ENCODE measurements at regions not wholly inside any gene's neighbourhood (a gene's known extent, or its start where the extent isn't known, plus 50 kb on each side); places are given as distances from the start of the nearest gene placed in this dataset.

DNA sequence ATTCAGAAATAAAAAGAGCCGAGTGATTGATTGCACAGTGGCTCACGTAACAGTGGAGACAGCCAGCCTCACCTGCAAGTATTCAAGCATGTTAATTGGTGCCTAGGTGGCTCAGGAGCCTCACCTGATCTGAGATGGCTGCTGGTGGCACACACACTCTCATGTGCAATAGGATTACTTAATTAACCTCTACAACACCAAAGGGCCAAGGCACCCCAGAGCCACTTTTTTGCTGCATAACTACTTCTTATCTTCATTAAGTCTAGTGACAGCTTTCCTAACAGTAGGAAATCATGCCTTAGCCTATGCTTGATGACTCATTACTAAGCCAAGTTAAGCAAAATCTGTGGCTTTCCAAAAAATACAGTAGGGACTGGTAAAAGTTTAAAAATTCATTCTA is 117.3 kb upstream of the NOCT start:
- no peak for FAIRE-seq
- TF ChIP-seq, protein P1, sequence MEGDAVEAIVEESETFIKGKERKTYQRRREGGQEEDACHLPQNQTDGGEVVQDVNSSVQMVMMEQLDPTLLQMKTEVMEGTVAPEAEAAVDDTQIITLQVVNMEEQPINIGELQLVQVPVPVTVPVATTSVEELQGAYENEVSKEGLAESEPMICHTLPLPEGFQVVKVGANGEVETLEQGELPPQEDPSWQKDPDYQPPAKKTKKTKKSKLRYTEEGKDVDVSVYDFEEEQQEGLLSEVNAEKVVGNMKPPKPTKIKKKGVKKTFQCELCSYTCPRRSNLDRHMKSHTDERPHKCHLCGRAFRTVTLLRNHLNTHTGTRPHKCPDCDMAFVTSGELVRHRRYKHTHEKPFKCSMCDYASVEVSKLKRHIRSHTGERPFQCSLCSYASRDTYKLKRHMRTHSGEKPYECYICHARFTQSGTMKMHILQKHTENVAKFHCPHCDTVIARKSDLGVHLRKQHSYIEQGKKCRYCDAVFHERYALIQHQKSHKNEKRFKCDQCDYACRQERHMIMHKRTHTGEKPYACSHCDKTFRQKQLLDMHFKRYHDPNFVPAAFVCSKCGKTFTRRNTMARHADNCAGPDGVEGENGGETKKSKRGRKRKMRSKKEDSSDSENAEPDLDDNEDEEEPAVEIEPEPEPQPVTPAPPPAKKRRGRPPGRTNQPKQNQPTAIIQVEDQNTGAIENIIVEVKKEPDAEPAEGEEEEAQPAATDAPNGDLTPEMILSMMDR (IDR thresholded peaks at IDR 0.05; ENCODE audit: insufficient read depth, missing control alignments) = no peak
- no peak for DNase-seq (ENCODE audit: insufficient read length, low spot score)

DNA sequence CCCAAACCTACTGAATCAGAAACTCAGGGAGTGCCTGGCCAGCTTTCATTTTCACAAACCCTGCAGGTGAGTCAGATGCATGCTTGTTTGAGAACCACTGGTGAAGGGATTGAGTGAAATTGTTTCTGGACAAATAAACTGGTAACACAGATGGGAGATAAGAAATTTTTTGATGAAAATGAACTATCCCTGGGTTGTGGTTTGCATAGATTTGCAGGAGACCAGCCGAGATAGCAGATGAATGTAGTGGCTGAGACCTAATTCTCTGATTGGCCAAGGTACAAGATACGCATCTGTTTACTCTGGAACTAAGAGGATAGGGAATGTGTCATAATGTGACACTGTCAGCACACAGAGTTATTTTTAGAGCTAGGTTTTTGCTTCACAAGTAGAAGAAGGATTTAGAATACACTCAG is 117.8 kb upstream of the NOCT start:
- TF ChIP-seq, protein P1 (IDR thresholded peaks at IDR 0.05; ENCODE audit: insufficient read depth, missing control alignments) = no peak
- DNase-seq (ENCODE audit: insufficient read length, low spot score) (no peak), FAIRE-seq (no peak)

GRCh38 chr4:138894709-138895108 is 120.9 kb upstream of the NOCT start:
- DNase-seq (ENCODE audit: insufficient read length, low spot score) (no peak), FAIRE-seq (no peak)
- TF ChIP-seq, protein P1 (IDR thresholded peaks at IDR 0.05; ENCODE audit: insufficient read depth, missing control alignments) = no peak

DNA sequence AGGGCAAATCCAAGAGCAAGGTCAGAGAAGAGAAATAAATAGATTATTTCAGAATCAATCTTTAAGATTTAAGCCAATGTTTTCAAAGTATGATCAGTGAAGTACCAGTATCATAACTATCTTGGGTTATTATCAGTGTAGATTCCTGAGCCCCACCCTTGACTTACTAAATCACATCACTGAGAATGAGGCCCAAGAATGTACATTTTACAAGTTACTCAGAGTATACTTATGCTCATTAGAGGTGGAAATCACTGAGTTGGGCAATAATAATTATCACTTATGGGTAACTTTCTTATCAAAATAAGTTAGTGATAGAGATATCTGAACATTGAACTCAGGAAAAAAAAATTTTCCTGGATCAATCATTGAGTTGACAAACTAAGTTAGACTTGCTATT is 121.6 kb upstream of the NOCT start:
- peak; percentile 16 for FAIRE-seq
- no peak for DNase-seq (ENCODE audit: insufficient read length, low spot score)
- TF ChIP-seq, protein P1 (IDR thresholded peaks at IDR 0.05; ENCODE audit: insufficient read depth, missing control alignments) = no peak

DNA sequence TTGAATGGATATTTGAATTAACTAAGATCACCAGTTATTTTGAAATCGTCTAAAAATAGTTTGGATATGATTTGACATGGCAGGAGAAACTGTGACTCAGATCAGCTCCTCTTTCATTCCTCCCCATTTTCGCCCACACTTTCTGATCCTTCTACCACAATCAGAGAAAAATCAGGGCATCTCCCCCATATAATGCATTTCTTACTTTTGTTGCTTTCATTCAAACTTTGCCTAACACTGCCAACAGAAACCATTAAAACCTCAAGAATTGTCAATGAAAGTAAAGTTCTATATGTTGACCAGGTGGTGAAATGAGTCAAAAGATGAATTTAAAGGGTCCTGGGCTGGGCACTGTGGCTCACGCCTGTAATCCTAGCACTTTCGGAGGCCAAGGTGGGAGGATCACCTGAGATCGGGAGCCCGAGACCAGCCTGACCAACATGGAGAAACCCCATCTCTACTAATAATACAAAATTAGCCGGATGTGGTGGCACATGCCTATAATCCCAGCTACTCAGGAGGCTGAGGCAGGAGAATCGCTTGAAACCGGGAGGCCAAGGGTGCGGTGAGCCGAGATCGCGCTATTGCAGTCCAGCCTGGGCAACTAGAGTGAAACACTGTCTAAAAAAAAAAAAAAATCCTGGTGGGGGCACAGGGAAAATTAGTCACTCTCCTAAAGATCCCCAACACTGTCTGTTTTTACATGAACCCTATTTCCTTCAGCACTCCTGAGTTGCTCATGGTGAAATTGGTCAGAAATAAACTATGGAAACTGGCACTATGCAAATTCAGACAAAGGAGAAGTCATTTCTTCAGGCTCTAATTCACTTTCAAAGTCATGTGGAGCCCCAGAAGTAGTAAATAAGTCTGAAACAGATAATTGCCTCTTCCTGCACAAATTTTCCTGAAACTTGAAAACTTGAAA is 122.8 kb upstream of the NOCT start:
- DNase-seq (ENCODE audit: insufficient read length, low spot score) (no peak), FAIRE-seq (no peak)
- TF ChIP-seq, protein P1 (IDR thresholded peaks at IDR 0.05; ENCODE audit: insufficient read depth, missing control alignments) = no peak

GRCh38 chr4:138891631-138892031 is 124.0 kb upstream of the NOCT start:
- FAIRE-seq = peak; percentile 92
- peak; percentile 35 for DNase-seq (ENCODE audit: insufficient read length, low spot score)
- TF ChIP-seq, protein P1 (IDR thresholded peaks at IDR 0.05; ENCODE audit: insufficient read depth, missing control alignments) = no peak
